ENCODE measurements at regions not wholly inside any gene's neighbourhood (a gene's known extent, or its start where the extent isn't known, plus 50 kb on each side); places are given as distances from the start of the nearest gene placed in this dataset.

GRCh38 chr3:157912514-157913451 is 193.4 kb downstream of the SHOX2 start:
- no peak overlapping the region for H4K5ac ChIP-seq (ENCODE audit: insufficient read length, low read depth, low read length)
- no peak for DNase-seq
- no peak overlapping the region for H3K4ac ChIP-seq (ENCODE audit: low read depth, low read length)
- H3K9me3 Mint-ChIP-seq: no peaks in the 10 kb centered on the region
- no peaks in the 10 kb centered on the region for H3K23me2 ChIP-seq (ENCODE audit: insufficient read length, low read depth, low read length, poor library complexity, severe bottlenecking)
- H3K27me3 ChIP-seq (ENCODE audit: insufficient read depth, low read length): no peaks in the 10 kb centered on the region
- peaks cover 7 to 11% of the 10 kb centered on the region in 2 experiments for H3K4me1 Mint-ChIP-seq
- H2BK20ac ChIP-seq (ENCODE audit: low read depth, low read length, poor library complexity, severe bottlenecking): no peak overlapping the region
- peaks cover 2% of the 10 kb centered on the region; the same call in 1 of the 2 replicates for H3K4me1 ChIP-seq (ENCODE audit: insufficient read depth, low read length)
- no peak overlapping the region for H3K56ac ChIP-seq (ENCODE audit: insufficient read length, low read depth, low read length)
- H3K23ac ChIP-seq (ENCODE audit: insufficient read length, low read depth, low read length): no peak overlapping the region
- no peaks in the 10 kb centered on the region; the same call in 1 of the 2 replicates for H3K27me3 Mint-ChIP-seq (ENCODE audit: low read depth)
- H2AFZ ChIP-seq (ENCODE audit: low read length): no peak overlapping the region
- no peak overlapping the region for H3K27ac ChIP-seq (ENCODE audit: insufficient read length, low read depth, low read length)
- H3K18ac ChIP-seq (ENCODE audit: insufficient read length, low read depth, low read length): no peak overlapping the region
- H2BK12ac ChIP-seq (ENCODE audit: insufficient read length, low read depth, low read length): no peak overlapping the region
- no CpG with 5 or more reads among the region's 5 CpGs for WGBS (ENCODE audit: extremely low coverage, insufficient read length, low lambda C conversion rate)
- H2BK120ac ChIP-seq (ENCODE audit: low read depth, low read length, poor library complexity, severe bottlenecking): no peak overlapping the region
- no peaks in the 10 kb centered on the region for H3K79me1 ChIP-seq (ENCODE audit: insufficient read depth, low read depth, low read length, poor library complexity, severe bottlenecking)
- H3K9ac ChIP-seq (ENCODE audit: extremely low read depth, insufficient read length, low read length): no peak overlapping the region
- H4K8ac ChIP-seq (replicated peaks; ENCODE audit: insufficient read length, low read depth, low read length): no peak overlapping the region
- no peak overlapping the region for H4K91ac ChIP-seq (ENCODE audit: insufficient read length, low read depth, low read length)
- no peaks in the 10 kb centered on the region for H3K79me2 ChIP-seq (ENCODE audit: insufficient read depth, low read length)
- no peak overlapping the region for H3K4me2 ChIP-seq (ENCODE audit: insufficient read depth, insufficient read length, low read length)
- TF ChIP-seq CTCF (conservative IDR thresholded peaks at IDR 0.05): no peak
- no peaks in the 10 kb centered on the region for H3K9me3 ChIP-seq (ENCODE audit: control insufficient read depth, low read depth, low read length)
- no peak overlapping the region for H2BK5ac ChIP-seq (ENCODE audit: insufficient read length, low read length)
- no peak overlapping the region for H2AK5ac ChIP-seq (ENCODE audit: insufficient read length, low read length)
- no peak overlapping the region for H3T11ph ChIP-seq (ENCODE audit: low read length)
- no peak overlapping the region for H3K14ac ChIP-seq (ENCODE audit: insufficient read depth, low read length)
- no peak overlapping the region for H3K27ac Mint-ChIP-seq
- H4K20me1 ChIP-seq (ENCODE audit: control insufficient read depth, insufficient read depth, insufficient read length): no peaks in the 10 kb centered on the region
- no peaks in the 10 kb centered on the region for H3K36me3 Mint-ChIP-seq (ENCODE audit: insufficient read depth in 1 of 3, low read depth in 3 of 3)
- no peak overlapping the region for H2BK15ac ChIP-seq (ENCODE audit: low read depth, low read length)
- no peak overlapping the region for H3K4me3 Mint-ChIP-seq

All from H9 (cell line).